ENCODE measurements at regions not wholly inside any gene's neighbourhood (a gene's known extent, or its start where the extent isn't known, plus 50 kb on each side); places are given as distances from the start of the nearest gene placed in this dataset.

DNA sequence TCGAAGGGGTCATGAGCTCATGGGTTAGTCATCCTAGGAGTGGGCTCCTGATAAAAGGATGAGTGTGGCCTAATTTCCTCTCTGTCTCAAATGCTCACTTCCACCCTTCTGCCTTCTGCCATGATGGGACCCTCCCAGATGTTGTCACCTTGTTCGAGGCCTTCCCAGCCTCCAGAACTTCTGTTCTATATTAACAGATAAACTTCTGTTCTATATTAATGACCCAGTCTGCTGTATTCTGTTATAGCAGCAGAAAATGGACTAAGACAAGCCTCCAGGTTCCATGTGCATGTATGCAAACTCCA lies 583.2 kb downstream of the GLRX3 start:
- DNase-seq (ENCODE audit: low read depth in 2 of 2): no peak

DNA sequence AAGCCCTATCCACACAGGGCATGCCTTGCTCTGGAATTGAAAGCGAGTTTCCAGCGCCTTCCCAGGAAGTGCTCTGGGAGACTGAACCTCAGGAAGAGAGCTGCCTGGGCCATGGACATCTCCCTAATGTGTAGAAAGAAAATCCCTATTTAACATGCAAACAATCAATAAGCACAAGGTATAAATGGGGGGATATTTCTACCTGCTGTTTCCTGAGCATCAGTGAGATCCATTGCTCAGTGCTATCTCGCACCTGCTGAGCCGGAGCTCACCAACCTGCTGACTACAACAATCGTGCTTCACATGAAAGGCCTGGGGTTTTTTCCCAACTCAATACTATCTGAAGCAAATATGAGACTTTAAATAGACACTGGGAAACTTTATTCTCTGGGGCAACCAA lies 584.0 kb downstream of the GLRX3 start:
- DNase-seq (ENCODE audit: low read depth in 2 of 2): no peak

DNA sequence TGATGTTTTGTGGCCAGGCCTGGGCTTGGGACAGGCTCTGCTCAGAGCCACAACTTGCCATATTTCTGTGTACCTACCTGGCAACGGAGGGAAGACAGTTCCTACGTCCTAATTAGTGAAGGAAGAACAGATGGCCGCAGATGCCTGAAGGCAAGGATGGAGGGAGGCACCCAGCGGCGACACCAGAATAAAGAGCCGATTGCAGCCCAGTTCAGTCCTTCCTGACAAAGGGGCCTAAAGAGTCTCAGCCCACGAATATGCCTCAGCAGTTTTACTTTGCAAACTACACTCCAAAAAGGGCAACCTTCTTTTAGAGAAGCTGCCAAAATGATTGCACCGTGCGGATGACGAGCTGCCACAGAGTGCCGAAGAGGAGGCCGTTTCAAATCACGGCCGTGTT lies 585.8 kb downstream of the GLRX3 start:
- no peak for DNase-seq (ENCODE audit: low read depth in 2 of 2)

- DNase-seq (ENCODE audit: low read depth in 2 of 2): no peak
Measured at GRCh38 chr10:130723704-130724103, 587.5 kb downstream of the GLRX3 start.

- DNase-seq (ENCODE audit: low read depth in 2 of 2): no peak
Measured at GRCh38 chr10:130725474-130725970, 586.0 kb downstream of the TCERG1L start.

DNA sequence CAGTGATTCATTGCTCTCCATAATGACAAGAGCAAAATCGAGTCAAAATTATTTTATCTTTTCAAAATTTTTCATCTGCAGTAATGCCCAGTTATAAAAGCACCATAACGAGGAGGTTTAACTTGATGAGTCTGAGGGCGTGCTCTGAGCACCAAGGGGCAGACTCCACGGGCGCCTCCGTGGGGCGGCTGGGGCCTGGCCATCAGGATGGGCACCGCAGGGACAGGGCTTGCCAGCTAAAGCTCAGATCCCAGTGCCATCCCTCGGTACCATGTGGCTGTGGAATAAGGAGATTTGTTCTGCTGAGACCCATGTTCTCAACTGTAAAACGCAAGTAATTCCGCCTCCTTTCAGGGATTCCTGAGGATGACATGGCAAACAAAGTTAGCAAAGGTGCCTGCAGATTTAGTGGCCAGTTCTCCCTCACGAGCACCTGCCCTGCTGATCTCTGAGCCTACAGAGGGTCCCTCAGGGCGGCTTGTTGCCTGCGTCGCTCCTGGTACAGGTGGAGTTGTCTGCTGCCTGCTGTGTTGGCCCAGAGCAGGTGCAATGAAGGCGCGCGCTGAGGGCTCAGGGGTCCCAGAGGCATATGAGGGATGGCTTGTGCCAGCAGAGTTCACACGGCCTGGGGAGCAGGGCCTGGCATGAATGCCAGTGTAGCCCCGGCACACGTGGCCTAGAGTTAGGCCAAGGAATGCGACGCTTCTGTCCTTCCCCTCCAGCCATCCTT lies 584.4 kb downstream of the TCERG1L start:
- no peak for DNase-seq (ENCODE audit: low read depth in 2 of 2)

DNA sequence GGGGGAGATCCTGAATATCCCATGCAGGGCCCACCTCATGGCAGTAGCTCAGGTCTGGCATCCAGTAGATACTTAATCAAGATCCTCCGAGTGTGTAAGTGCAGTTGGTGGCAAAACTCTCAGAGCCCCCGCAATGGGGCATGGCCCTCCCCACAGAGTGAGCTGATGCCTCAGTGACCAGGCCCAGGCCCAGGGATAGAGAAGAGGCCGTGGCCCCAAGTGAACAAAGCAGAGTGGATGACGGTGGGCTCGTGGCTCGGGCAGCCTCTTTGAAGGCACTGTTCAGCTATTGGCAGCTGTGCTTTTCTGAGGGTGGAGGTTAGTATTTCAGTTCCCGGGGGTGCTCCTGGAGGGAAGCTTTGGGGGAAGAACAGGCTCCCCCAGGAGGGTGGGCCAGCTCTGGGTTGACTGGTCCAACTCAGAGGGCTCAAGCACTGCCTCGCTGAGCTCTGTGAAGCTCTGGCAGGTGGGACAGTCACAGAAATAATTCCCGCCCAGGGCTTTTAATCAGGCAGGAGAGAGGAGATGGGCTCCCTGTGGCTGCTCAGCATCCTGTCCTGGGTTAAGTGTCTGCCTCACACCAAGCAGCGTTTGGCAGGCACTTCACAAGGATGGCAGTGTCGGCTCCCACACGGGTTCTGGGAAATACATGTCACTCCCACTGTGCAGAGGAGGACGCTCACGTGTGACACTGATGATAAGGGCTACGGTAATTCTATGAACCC lies 583.6 kb downstream of the TCERG1L start:
- no peak for DNase-seq (ENCODE audit: low read depth in 2 of 2)

GRCh38 chr10:130728531-130729215 lies 582.8 kb downstream of the TCERG1L start:
- no peak for DNase-seq (ENCODE audit: low read depth in 2 of 2)

DNA sequence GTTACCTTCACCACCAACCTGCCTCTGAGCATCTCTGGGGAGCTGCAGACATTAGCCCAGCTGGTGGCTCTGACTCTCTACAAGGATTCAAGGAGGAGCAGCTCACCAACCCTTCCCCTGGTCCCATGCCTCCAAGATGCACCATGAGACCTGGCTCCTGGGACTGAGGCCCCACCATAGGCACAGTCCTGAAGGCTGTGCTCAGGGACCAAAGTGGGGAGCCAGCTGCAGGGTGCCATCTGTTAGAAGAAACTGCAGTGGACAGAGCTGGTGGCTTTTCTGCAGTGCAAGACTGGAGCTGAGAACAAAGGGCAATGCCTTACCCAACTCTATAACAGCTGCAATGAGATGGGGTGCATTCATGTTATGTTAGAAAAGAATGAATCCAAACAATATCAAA lies 581.6 kb downstream of the TCERG1L start:
- no peak for DNase-seq (ENCODE audit: low read depth in 2 of 2)

GRCh38 chr10:130737186-130737585 lies 574.3 kb downstream of the TCERG1L start:
- DNase-seq (ENCODE audit: low read depth in 2 of 2): no peak

DNA sequence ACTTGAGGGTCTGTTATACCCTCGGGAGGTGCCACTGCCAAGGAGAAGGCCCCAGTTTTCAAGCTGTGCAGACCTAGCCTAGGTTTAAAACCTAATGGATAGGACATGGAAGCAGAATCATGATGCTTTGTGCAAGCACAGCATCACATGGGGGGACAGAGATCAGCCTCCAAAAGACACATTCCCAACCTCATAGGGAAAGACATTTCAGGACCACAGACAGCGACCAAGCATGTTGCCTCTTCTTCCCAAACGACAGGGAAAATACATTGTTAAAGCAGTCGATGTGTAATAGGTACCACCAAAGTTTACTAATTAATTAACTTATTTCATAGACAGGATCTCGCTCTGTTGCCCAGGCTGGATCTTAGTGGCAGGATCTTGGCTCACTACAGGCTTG lies 573.9 kb downstream of the TCERG1L start:
- DNase-seq (ENCODE audit: low read depth in 2 of 2): no peak

- no peak for DNase-seq (ENCODE audit: low read depth in 2 of 2)
Measured at GRCh38 chr10:130739016-130739756, 572.3 kb downstream of the TCERG1L start.

DNA sequence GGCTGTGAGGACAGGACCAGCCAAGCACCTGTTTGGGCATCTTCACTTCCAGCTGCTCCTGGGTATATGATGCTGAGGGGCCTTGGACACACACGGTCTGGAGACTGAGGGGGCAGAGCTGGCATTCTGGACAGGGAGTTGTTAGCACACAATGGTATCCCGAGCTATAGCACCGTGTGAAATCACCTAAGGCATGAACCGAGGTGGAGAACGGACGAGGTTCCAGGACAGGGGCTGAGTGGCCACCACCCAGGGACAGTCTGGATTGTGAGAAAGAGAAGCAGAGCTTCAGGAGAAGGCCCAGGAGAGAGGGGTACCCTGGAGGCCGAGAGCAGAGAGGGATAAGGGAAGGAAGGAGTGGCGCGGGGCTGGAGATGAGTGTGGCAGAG lies 571.8 kb downstream of the TCERG1L start:
- DNase-seq (ENCODE audit: low read depth in 2 of 2): no peak

GRCh38 chr10:130740166-130740565 lies 571.4 kb downstream of the TCERG1L start:
- no peak for DNase-seq (ENCODE audit: low read depth in 2 of 2)

- DNase-seq (ENCODE audit: low read depth in 2 of 2): no peak
Measured at GRCh38 chr10:130740915-130741750, 570.4 kb downstream of the TCERG1L start.

DNA sequence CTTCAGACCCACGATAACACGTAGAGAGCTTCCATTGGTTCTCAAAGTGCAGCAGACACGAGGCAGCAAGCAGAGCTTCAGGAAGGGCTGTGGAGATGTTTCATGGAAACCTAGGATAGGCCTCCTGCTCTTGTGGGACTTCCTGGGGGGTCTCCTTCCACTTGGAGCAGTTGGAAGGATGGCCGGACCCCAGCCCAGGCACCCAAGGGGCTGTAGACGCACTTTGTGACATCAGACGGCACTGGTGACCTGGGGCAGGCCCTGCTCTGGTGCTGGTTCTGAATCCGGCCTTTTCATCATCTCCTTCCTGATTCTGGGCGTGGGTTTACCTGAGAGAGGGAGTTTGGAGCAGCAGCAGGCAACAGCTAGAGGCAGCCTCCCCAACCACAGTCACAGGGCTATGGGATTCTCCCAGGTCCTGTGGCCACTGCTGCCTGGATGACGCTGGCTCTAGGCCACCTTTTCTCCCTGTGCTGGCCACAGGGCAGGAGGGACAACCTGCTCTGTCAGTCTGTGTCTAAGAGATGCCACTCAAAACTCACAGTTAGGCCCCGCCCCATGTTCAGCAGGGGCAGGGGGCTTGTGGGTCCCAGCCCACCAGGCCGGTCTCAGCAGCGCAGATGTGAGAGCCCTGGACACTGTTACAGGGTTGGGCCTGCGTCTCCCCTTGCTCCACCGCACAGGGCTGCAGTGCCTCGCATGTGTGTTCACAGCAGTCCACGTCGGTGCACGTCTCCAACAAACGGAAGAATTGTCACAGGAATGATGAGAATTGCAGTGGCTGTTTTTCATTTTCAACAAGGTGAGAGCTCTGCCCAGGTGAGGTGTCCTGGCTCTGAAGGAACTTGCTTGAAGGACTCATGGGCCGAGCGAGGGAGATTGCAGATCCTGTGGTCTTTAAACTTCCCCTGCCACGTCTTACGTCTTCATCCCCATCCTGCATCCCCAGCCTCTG lies 569.3 kb downstream of the TCERG1L start:
- no peak for DNase-seq (ENCODE audit: low read depth in 2 of 2)

DNA sequence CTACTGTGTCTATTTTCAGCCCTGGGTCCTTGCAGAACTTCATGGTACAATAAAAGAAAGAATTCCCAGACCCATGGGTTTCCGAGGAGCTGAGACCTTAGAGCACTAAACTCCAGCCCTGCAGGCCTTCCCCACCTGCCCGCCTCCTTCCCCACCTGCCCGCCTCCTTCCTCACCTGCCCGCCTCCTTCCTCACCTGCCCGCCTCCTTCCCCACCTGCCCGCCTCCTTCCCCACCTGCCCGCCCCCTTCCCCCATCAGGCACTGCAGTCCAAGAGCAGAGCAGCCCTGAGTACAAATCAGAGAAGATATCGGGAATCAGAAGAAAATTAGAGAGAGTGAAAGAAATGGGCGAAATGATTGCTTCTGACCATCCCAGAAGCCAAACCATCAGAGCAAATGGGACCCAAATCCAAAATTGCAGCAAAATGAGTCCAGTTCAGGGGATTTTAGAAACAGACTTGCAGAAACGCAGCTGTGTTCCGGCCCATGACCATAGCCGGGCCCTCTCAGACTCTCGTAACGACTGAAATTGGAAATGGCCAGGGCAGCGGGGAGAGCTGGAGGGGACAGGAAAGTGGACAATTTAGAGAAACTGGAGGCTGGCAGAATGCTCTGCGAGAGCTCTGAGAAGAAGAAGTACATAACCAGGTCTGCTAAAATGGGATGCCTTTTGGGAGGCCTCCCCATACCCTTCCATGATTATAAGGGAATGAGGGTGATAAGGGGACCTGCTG lies 568.4 kb downstream of the TCERG1L start:
- DNase-seq (ENCODE audit: low read depth in 2 of 2): no peak

- no peak for DNase-seq (ENCODE audit: low read depth in 2 of 2)
Measured at GRCh38 chr10:130743751-130744271, 567.7 kb downstream of the TCERG1L start.

- no peak for DNase-seq (ENCODE audit: low read depth in 2 of 2)
Measured at GRCh38 chr10:130744631-130745030, 566.9 kb downstream of the TCERG1L start.

Measured in activated CD8-positive, alpha-beta memory T cell treated with anti-CD3 and anti-CD28 coated beads for 4 hours (primary cell).